ENCODE measurements at regions not wholly inside any gene's neighbourhood (a gene's known extent, or its start where the extent isn't known, plus 50 kb on each side); places are given as distances from the start of the nearest gene placed in this dataset.

DNA sequence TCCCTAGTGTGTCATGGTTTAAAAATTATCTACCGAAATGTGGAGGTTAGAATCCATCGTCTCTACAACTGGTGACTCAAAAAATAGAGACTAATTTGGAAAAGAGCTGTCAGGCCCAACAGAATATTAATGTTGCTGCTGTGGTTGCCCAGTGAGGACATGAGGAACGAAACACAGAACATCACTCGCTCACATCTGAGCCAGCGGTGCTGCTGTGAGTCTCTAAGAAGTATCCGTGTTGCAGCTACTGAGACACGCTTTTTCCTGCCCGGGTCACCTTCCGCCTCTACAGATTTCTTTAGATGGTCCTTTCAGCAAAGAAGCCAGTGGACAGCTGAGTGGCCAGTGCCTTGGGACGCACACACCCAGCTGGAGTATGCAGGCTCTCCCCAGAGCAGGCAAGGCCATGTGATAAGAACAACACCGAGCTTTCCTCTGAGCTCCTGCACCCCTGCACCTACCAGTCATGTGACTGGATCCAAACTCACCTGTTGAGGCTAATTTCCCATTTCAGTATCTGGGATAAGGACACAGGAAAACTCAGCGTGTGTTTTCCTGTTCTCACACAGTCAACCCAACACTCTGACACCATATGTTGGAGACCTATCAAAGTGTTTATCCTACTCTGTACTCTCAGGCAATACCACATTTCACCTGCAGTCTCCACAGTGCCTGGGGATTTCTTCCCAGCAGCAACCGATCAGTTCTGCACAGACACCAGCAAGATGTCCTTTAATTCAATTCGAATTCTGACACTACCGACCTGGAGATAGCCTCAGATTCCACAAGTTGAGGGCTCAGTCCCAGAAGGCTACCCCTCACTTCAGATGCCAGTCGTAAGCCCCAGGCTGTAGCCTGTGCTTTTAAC, 119.0 kb upstream of the RPS6KA2 start:
- ATAC-seq (replicated peaks) = no peak
- DNase-seq = no peak
- H3K36me3 Mint-ChIP-seq (ENCODE audit: insufficient read depth) = no peaks in the 10 kb centered on the region
- H3K27ac Mint-ChIP-seq = peak overlapping the region in 1 of 2 donors; percentile 77
- H3K4me1 Mint-ChIP-seq (ENCODE audit: low read depth in 2 of 2) = peaks cover 0 to 4% of the 10 kb centered on the region in 2 donors
- no peak overlapping the region for H3K4me3 Mint-ChIP-seq
- no peaks in the 10 kb centered on the region for H3K9me3 Mint-ChIP-seq
- peaks cover 8 to 12% of the 10 kb centered on the region in 2 donors for H3K27me3 Mint-ChIP-seq

- H3K27me3 Mint-ChIP-seq = no peaks in the 10 kb centered on the region
- ATAC-seq (replicated peaks) = no peak
- no peak overlapping the region for H3K27ac Mint-ChIP-seq
- no peaks in the 10 kb centered on the region for H3K9me3 Mint-ChIP-seq
- no peak overlapping the region for H3K4me3 Mint-ChIP-seq
- no peaks in the 10 kb centered on the region for H3K36me3 Mint-ChIP-seq (ENCODE audit: insufficient read depth)
- peaks cover 0 to 7% of the 10 kb centered on the region in 2 donors for H3K4me1 Mint-ChIP-seq (ENCODE audit: low read depth in 2 of 2)
- DNase-seq = no peak
These were observed 117.4 kb upstream of the RPS6KA2 start for GRCh38 chr6:166744223-166745134.

- Mint-ChIP-seq H3K4me3 (no peak overlapping the region), H3K36me3 (ENCODE audit: insufficient read depth) (no peaks in the 10 kb centered on the region), H3K27ac (no peak overlapping the region), H3K4me1 (ENCODE audit: low read depth in 2 of 2) (peaks cover 0 to 8% of the 10 kb centered on the region in 2 donors), H3K27me3 (no peaks in the 10 kb centered on the region), H3K9me3 (no peaks in the 10 kb centered on the region)
- ATAC-seq (replicated peaks) = no peak
- no peak for DNase-seq
These were observed 116.6 kb upstream of the RPS6KA2 start for GRCh38 chr6:166743406-166744222.

- Mint-ChIP-seq H3K4me3 (no peak overlapping the region), H3K36me3 (ENCODE audit: insufficient read depth) (no peaks in the 10 kb centered on the region), H3K9me3 (no peaks in the 10 kb centered on the region), H3K27ac (no peak overlapping the region), H3K4me1 (ENCODE audit: low read depth in 2 of 2) (peaks cover 0 to 8% of the 10 kb centered on the region in 2 donors), H3K27me3 (no peaks in the 10 kb centered on the region)
- DNase-seq (no peak), ATAC-seq (replicated peaks) (no peak)
These were observed 115.9 kb upstream of the RPS6KA2 start for GRCh38 chr6:166742981-166743380.

- DNase-seq (no peak), ATAC-seq (replicated peaks) (no peak)
- no peak overlapping the region for H3K4me3 Mint-ChIP-seq
- no peaks in the 10 kb centered on the region for H3K9me3 Mint-ChIP-seq
- H3K27ac Mint-ChIP-seq = no peak overlapping the region
- H3K36me3 Mint-ChIP-seq (ENCODE audit: insufficient read depth) = no peaks in the 10 kb centered on the region
- H3K27me3 Mint-ChIP-seq = no peaks in the 10 kb centered on the region
- H3K4me1 Mint-ChIP-seq (ENCODE audit: low read depth in 2 of 2) = peaks cover 0 to 8% of the 10 kb centered on the region in 2 donors
These were observed 112.9 kb upstream of the RPS6KA2 start for GRCh38 chr6:166739976-166740318.

- Mint-ChIP-seq H3K9me3 (no peaks in the 10 kb centered on the region), H3K27ac (no peak overlapping the region), H3K27me3 (no peaks in the 10 kb centered on the region), H3K36me3 (ENCODE audit: insufficient read depth) (no peaks in the 10 kb centered on the region), H3K4me1 (ENCODE audit: low read depth in 2 of 2) (peaks cover 0 to 8% of the 10 kb centered on the region in 2 donors), H3K4me3 (no peak overlapping the region)
- ATAC-seq (replicated peaks) = no peak
- DNase-seq = no peak
These were observed 112.3 kb upstream of the RPS6KA2 start for GRCh38 chr6:166739117-166739975.

- H3K4me3 Mint-ChIP-seq = no peak overlapping the region
- no peaks in the 10 kb centered on the region for H3K9me3 Mint-ChIP-seq
- H3K27ac Mint-ChIP-seq = no peak overlapping the region
- no peak for ATAC-seq (replicated peaks)
- DNase-seq = no peak
- H3K4me1 Mint-ChIP-seq (ENCODE audit: low read depth in 2 of 2) = peaks cover 0 to 8% of the 10 kb centered on the region in 2 donors
- H3K36me3 Mint-ChIP-seq (ENCODE audit: insufficient read depth) = no peaks in the 10 kb centered on the region
- no peaks in the 10 kb centered on the region for H3K27me3 Mint-ChIP-seq
These were observed 111.5 kb upstream of the RPS6KA2 start for GRCh38 chr6:166738386-166739116.

- peaks cover 0 to 8% of the 10 kb centered on the region in 2 donors for H3K4me1 Mint-ChIP-seq (ENCODE audit: low read depth in 2 of 2)
These were observed 110.2 kb upstream of the RPS6KA2 start for GRCh38 chr6:166737261-166737660.

GRCh38 chr6:166736634-166737033, 109.6 kb upstream of the RPS6KA2 start:
- Mint-ChIP-seq H3K4me3 (no peak overlapping the region), H3K36me3 (ENCODE audit: insufficient read depth) (no peaks in the 10 kb centered on the region), H3K27ac (no peak overlapping the region), H3K4me1 (ENCODE audit: low read depth in 2 of 2) (peaks cover 0 to 8% of the 10 kb centered on the region in 2 donors), H3K9me3 (no peaks in the 10 kb centered on the region), H3K27me3 (no peaks in the 10 kb centered on the region)
- DNase-seq (no peak), ATAC-seq (replicated peaks) (no peak)

More at GRCh38 chr6:166737261-166737660, 110.2 kb upstream of the RPS6KA2 start:
- no peaks in the 10 kb centered on the region for H3K27me3 Mint-ChIP-seq
- no peak overlapping the region for H3K4me3 Mint-ChIP-seq
- no peaks in the 10 kb centered on the region for H3K9me3 Mint-ChIP-seq
- ATAC-seq (replicated peaks) = no peak
- H3K36me3 Mint-ChIP-seq (ENCODE audit: insufficient read depth) = no peaks in the 10 kb centered on the region
- no peak for DNase-seq
- H3K27ac Mint-ChIP-seq = no peak overlapping the region

DNA sequence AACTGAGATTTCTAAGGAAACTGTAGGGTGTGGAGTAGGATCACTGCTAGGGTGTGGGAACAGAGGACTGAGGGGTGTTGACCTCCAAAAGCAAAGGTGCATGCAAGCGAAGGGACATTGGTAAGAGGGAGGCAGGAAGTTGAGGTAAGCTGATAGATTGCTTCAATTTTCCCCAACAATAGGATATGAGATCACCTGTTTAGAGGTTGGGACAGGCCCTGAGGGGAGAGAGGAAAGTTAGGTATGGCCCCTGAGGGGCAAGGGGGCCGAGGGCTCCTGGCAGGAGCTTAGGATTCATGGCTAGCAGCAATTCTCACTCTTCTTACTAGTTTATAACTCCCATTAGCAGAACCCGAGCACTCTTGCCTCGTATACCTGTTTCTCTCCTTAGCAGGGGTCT, 106.8 kb upstream of the RPS6KA2 start:
- H3K4me3 Mint-ChIP-seq = no peak overlapping the region
- ATAC-seq (replicated peaks) = no peak
- H3K36me3 Mint-ChIP-seq (ENCODE audit: insufficient read depth) = no peaks in the 10 kb centered on the region
- H3K4me1 Mint-ChIP-seq (ENCODE audit: low read depth in 2 of 2) = peaks cover 0 to 5% of the 10 kb centered on the region in 2 donors
- no peak for DNase-seq
- H3K27me3 Mint-ChIP-seq = no peaks in the 10 kb centered on the region
- no peaks in the 10 kb centered on the region for H3K9me3 Mint-ChIP-seq
- no peak overlapping the region for H3K27ac Mint-ChIP-seq

- Mint-ChIP-seq H3K4me3 (no peak overlapping the region), H3K36me3 (ENCODE audit: insufficient read depth) (no peaks in the 10 kb centered on the region), H3K4me1 (ENCODE audit: low read depth in 2 of 2) (peaks cover 0 to 5% of the 10 kb centered on the region in 2 donors), H3K27ac (no peak overlapping the region), H3K27me3 (peaks cover 10 to 11% of the 10 kb centered on the region in 2 donors), H3K9me3 (no peaks in the 10 kb centered on the region)
- ATAC-seq (replicated peaks) (no peak), DNase-seq (no peak)
These were observed 102.6 kb upstream of the RPS6KA2 start for GRCh38 chr6:166729658-166730057.
